WTC11 (cell line): ENCODE measurements at regions not wholly inside any gene's neighbourhood (a gene's known extent, or its start where the extent isn't known, plus 50 kb on each side); places are given as distances from the start of the nearest gene placed in this dataset.

Experiments
- ATAC-seq: fragments of 200-7000 bp; cut with Tn5 transposase; 2 replicates; pipeline ENCODE4 v1.10.0; 2021; ENCODE audit warnings: mild to moderate bottlenecking, moderate library complexity
- CTCF ChIA-PET: fragments of 300-600 bp; sonication (Branson Sonifier 250); formaldehyde crosslinking; loops from one replicate; lab custom pipeline; 2021; ENCODE audit warnings: antibody characterized with exemption; lab: Charles Lee
- POLR2A ChIA-PET: fragments of 350-600 bp; sonication (Branson Sonifier 250); formaldehyde crosslinking; loops from one replicate; lab custom pipeline; 2021; ENCODE audit warnings: antibody characterized with exemption; lab: Charles Lee
- DNase-seq: peaks from one replicate; pipeline ENCODE4 v3.0.0; 2021; ENCODE audit warnings: low spot score
- H3K27ac Mint-ChIP-seq: 2 replicates; pipeline ENCODE4 v1.8.0; 2021; ENCODE audit warnings: mixed read lengths
- H3K27me3 Mint-ChIP-seq: 2 replicates; pipeline ENCODE4 v1.8.0; 2021; ENCODE audit warnings: low read depth, mild to moderate bottlenecking, moderate library complexity, mixed read lengths
- H3K36me3 Mint-ChIP-seq: 2 replicates; pipeline ENCODE4 v1.8.0; 2021; ENCODE audit warnings: mixed read lengths
- H3K4me1 Mint-ChIP-seq: 2 replicates; pipeline ENCODE4 v1.8.0; 2022; ENCODE audit warnings: mixed read lengths
- H3K4me3 Mint-ChIP-seq: 2 replicates; pipeline ENCODE4 v1.8.0; 2021; ENCODE audit warnings: mild to moderate bottlenecking, moderate library complexity, mixed read lengths
- H3K9me3 Mint-ChIP-seq: 2 replicates; pipeline ENCODE4 v1.8.0; 2021; ENCODE audit warnings: mixed read lengths
- AR ChIP-seq: fragments of 250-450 bp; sonication (Bioruptor Pico); IDR thresholded peaks from 2 replicates; pipeline ENCODE4 v1.9.0; 2021; ENCODE audit warnings: mild to moderate bottlenecking
- ATF2 ChIP-seq: sonication (generic); formaldehyde crosslinking; IDR thresholded peaks from 2 replicates; pipeline ENCODE4 v1.8.1; 2022; ENCODE audit warnings: low read depth, missing genetic modification reagents, borderline replicate concordance
- CDX4 ChIP-seq: fragments of 250-450 bp; sonication (Bioruptor Pico); IDR thresholded peaks from 2 replicates; pipeline ENCODE4 v1.9.0; 2021; ENCODE audit warnings: moderate library complexity, mild to moderate bottlenecking, inconsistent platforms, borderline replicate concordance
- E2F1 ChIP-seq: sonication (generic); formaldehyde crosslinking; IDR thresholded peaks from 2 replicates; pipeline ENCODE4 v1.8.0; 2022; ENCODE audit warnings: mild to moderate bottlenecking, missing genetic modification reagents
- EMX1 ChIP-seq: fragments of 250-450 bp; sonication (Bioruptor Pico); IDR thresholded peaks from 2 replicates; pipeline ENCODE4 v1.8.0; 2021; ENCODE audit warnings: mild to moderate bottlenecking
- ESRRA ChIP-seq: sonication (generic); formaldehyde crosslinking; IDR thresholded peaks from 2 replicates; pipeline ENCODE4 v1.8.1; 2022; ENCODE audit warnings: mild to moderate bottlenecking, missing genetic modification reagents, borderline replicate concordance
- GABPB1 ChIP-seq: sonication (generic); formaldehyde crosslinking; IDR thresholded peaks from 2 replicates; pipeline ENCODE4 v1.8.1; 2023; ENCODE audit warnings: mild to moderate bottlenecking, missing genetic modification reagents
- GTF2I ChIP-seq: fragments of 250-450 bp; sonication (Bioruptor Pico); conservative IDR thresholded peaks from 2 replicates; pipeline ENCODE4 v1.4.0; 2021; ENCODE audit warnings: mild to moderate bottlenecking
- JUN ChIP-seq: sonication (generic); formaldehyde crosslinking; IDR thresholded peaks from 2 replicates; pipeline ENCODE4 v1.8.0; 2023; ENCODE audit warnings: mild to moderate bottlenecking, missing genetic modification reagents
- MLX ChIP-seq: sonication (generic); formaldehyde crosslinking; IDR thresholded peaks from 2 replicates; pipeline ENCODE4 v1.8.1; 2023; ENCODE audit warnings: mild to moderate bottlenecking, missing genetic modification reagents, moderate library complexity
- NFYB ChIP-seq: sonication (generic); formaldehyde crosslinking; conservative IDR thresholded peaks from 2 replicates; pipeline ENCODE4 v1.8.0; 2022; ENCODE audit warnings: low read depth, missing genetic modification reagents
- NR3C1 ChIP-seq: sonication (generic); formaldehyde crosslinking; conservative IDR thresholded peaks from 2 replicates; pipeline ENCODE4 v1.8.1; 2023; ENCODE audit warnings: low read depth, mild to moderate bottlenecking, missing genetic modification reagents
- OVOL2 ChIP-seq: fragments of 250-450 bp; sonication (Bioruptor Pico); IDR thresholded peaks from 2 replicates; pipeline ENCODE4 v1.9.0; 2021; ENCODE audit warnings: mild to moderate bottlenecking, borderline replicate concordance
- RELA ChIP-seq: sonication (generic); formaldehyde crosslinking; IDR thresholded peaks from 2 replicates; pipeline ENCODE4 v1.8.1; 2022; ENCODE audit warnings: missing genetic modification reagents, mild to moderate bottlenecking, borderline replicate concordance
- SOX15 ChIP-seq: fragments of 250-450 bp; sonication (Bioruptor Pico); IDR thresholded peaks from 2 replicates; pipeline ENCODE4 v1.9.0; 2021; ENCODE audit warnings: mild to moderate bottlenecking
- ZBTB21 ChIP-seq: sonication (generic); formaldehyde crosslinking; IDR thresholded peaks from 2 replicates; pipeline ENCODE4 v1.8.1; 2023; ENCODE audit warnings: mild to moderate bottlenecking, missing genetic modification reagents, borderline replicate concordance
- ZMAT4 ChIP-seq: fragments of 250-450 bp; sonication (Bioruptor Pico); IDR thresholded peaks from 2 replicates; pipeline ENCODE4 v1.9.0; 2021; ENCODE audit warnings: mild to moderate bottlenecking
- ZNF425 ChIP-seq: fragments of 250-450 bp; sonication (Bioruptor Pico); conservative IDR thresholded peaks from 2 replicates; pipeline ENCODE4 v1.9.0; 2021; ENCODE audit warnings: mild to moderate bottlenecking
- ZSCAN18 ChIP-seq: fragments of 250-450 bp; sonication (Bioruptor Pico); IDR thresholded peaks from 2 replicates; pipeline ENCODE4 v2.1.2; 2022; ENCODE audit warnings: mild to moderate bottlenecking, moderate library complexity
- TF ChIP-seq, protein P1 (sequence below): sonication (generic); formaldehyde crosslinking; conservative IDR thresholded peaks from 2 replicates; pipeline ENCODE4 v1.8.1; 2022; ENCODE audit warnings: mild to moderate bottlenecking, missing genetic modification reagents
- TF ChIP-seq, protein P2 (sequence below): sonication (generic); formaldehyde crosslinking; IDR thresholded peaks from 2 replicates; pipeline ENCODE4 v1.8.0; 2023; ENCODE audit warnings: missing genetic modification reagents

GRCh38 chr12:91836264-91836663, 309.4 kb downstream of the BTG1 start:
- TF ChIP-seq JUN (CRISPR knock-in tag) (no peak), GTF2I (no peak), E2F1 (CRISPR knock-in tag) (no peak), OVOL2 (no peak), ZSCAN18 (CRISPR knock-in tag) (no peak), ZBTB21 (CRISPR knock-in tag) (no peak), AR (CRISPR knock-in tag) (no peak), ESRRA (CRISPR knock-in tag) (no peak), SOX15 (CRISPR knock-in tag) (no peak), NR3C1 (CRISPR knock-in tag) (no peak), RELA (CRISPR knock-in tag) (no peak), ATF2 (no peak), GABPB1 (no peak), ZMAT4 (CRISPR knock-in tag) (no peak), CDX4 (no peak)
- TF ChIP-seq, protein P1, sequence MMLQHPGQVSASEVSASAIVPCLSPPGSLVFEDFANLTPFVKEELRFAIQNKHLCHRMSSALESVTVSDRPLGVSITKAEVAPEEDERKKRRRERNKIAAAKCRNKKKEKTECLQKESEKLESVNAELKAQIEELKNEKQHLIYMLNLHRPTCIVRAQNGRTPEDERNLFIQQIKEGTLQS, result no peak
- CTCF ChIA-PET, result no interaction called here
- no peak overlapping the region for H3K4me3 Mint-ChIP-seq

DNA sequence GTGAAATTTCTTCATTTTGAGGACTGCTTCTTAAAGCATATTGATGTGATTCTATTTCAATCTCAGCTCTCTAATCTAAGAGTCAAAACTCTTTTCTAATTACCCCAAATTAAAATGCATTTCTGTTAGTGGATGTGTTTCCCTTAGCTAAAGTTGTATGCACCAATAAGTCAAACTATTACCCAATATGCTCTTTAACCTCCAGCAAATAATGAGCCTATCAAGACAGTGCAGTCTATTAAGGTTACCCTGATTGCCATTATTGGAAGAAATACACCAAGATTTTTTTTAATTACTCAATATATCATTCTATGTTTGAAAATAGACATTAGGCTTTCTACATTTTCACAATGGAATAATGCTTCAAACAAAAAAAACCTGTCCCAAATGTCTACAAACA, 310.0 kb downstream of the BTG1 start:
- H3K4me1 Mint-ChIP-seq, result no peaks in the 10 kb centered on the region
- POLR2A ChIA-PET, result no interaction called here
- ATAC-seq, result no peak
- TF ChIP-seq ZNF425 (CRISPR knock-in tag) (no peak), MLX (no peak), NFYB (CRISPR knock-in tag) (no peak), EMX1 (CRISPR knock-in tag) (no peak), ATF2 (no peak), OVOL2 (no peak), GTF2I (no peak)
- TF ChIP-seq, protein P2, sequence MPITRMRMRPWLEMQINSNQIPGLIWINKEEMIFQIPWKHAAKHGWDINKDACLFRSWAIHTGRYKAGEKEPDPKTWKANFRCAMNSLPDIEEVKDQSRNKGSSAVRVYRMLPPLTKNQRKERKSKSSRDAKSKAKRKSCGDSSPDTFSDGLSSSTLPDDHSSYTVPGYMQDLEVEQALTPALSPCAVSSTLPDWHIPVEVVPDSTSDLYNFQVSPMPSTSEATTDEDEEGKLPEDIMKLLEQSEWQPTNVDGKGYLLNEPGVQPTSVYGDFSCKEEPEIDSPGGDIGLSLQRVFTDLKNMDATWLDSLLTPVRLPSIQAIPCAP (CRISPR knock-in tag), result no peak

More at GRCh38 chr12:91836264-91836663, 309.4 kb downstream of the BTG1 start:
- H3K27ac Mint-ChIP-seq, result no peak overlapping the region
- POLR2A ChIA-PET, result no interaction called here
- no peak for DNase-seq
- peaks cover 8% of the 10 kb centered on the region for H3K9me3 Mint-ChIP-seq
- no peaks in the 10 kb centered on the region for H3K36me3 Mint-ChIP-seq
- no peak for ATAC-seq
- no peaks in the 10 kb centered on the region for H3K27me3 Mint-ChIP-seq
- H3K4me1 Mint-ChIP-seq, result no peaks in the 10 kb centered on the region

More for the DNA sequence above, 310.0 kb downstream of the BTG1 start:
- Mint-ChIP-seq H3K4me3 (no peak overlapping the region), H3K27ac (no peak overlapping the region), H3K9me3 (peaks cover 4% of the 10 kb centered on the region), H3K36me3 (no peaks in the 10 kb centered on the region), H3K27me3 (no peaks in the 10 kb centered on the region)
- CTCF ChIA-PET, result no interaction called here
- no peak for DNase-seq
